Hepatocyte (in vitro differentiated cells): ENCODE measurements at regions not wholly inside any gene's neighbourhood (a gene's known extent, or its start where the extent isn't known, plus 50 kb on each side); places are given as distances from the start of the nearest gene placed in this dataset.
A peak's percentile ranks its signal among the peaks of the same experiment; 100 is the strongest.

Source experiments
- DNase-seq: peaks from one replicate; pipeline ENCODE4 v3.0.0-alpha.2; 2016; ENCODE audit warnings: low spot score
- H2AFZ ChIP-seq: fragments of 200-600 bp; sonication (generic); 2 replicates; pipeline ENCODE4 v1.6.0; 2016; ENCODE audit warnings: antibody characterized with exemption, mild to moderate bottlenecking
- H3K27ac ChIP-seq: fragments of 200-600 bp; sonication (generic); 2 replicates; pipeline ENCODE4 v1.5.1; 2016; ENCODE audit warnings: mild to moderate bottlenecking
- H3K27me3 ChIP-seq: fragments of 200-600 bp; sonication (generic); 2 replicates; pipeline ENCODE4 v1.6.1; 2016
- H3K36me3 ChIP-seq: fragments of 200-600 bp; sonication (generic); replicated peaks from 2 replicates; pipeline ENCODE4 v1.5.1; 2016; ENCODE audit warnings: low read depth; ENCODE audit not compliant: insufficient read depth
- H3K4me1 ChIP-seq: fragments of 200-600 bp; sonication (generic); 2 replicates; pipeline ENCODE4 v1.5.1; 2016; ENCODE audit warnings: mild to moderate bottlenecking, moderate library complexity; ENCODE audit not compliant: insufficient read depth
- H3K4me2 ChIP-seq: fragments of 200-600 bp; sonication (generic); 2 replicates; pipeline ENCODE4 v1.6.0; 2016
- H3K4me3 ChIP-seq: fragments of 200-600 bp; sonication (generic); 2 replicates; pipeline ENCODE4 v1.5.1; 2016; ENCODE audit warnings: mild to moderate bottlenecking
- H3K79me2 ChIP-seq: fragments of 200-600 bp; sonication (generic); 2 replicates; pipeline ENCODE4 v1.6.0; 2017; ENCODE audit warnings: mild to moderate bottlenecking
- H3K9me2 ChIP-seq: fragments of 200-600 bp; sonication (generic); replicated peaks from 2 replicates; pipeline ENCODE4 v1.6.0; 2017; ENCODE audit warnings: mild to moderate bottlenecking; ENCODE audit not compliant: insufficient read depth
- H3K9me3 ChIP-seq: fragments of 200-600 bp; sonication (generic); 2 replicates; pipeline ENCODE4 v1.5.1; 2016; ENCODE audit warnings: low read depth, mild to moderate bottlenecking
- H4K20me1 ChIP-seq: fragments of 200-600 bp; sonication (generic); 2 replicates; pipeline ENCODE4 v1.6.0; 2016; ENCODE audit warnings: mild to moderate bottlenecking; ENCODE audit not compliant: insufficient read depth, poor library complexity, severe bottlenecking
- EZH2 ChIP-seq: fragments of 200-600 bp; sonication (generic); IDR thresholded peaks from 2 replicates; pipeline ENCODE4 v1.6.1; 2016; ENCODE audit warnings: antibody characterized with exemption, mild to moderate bottlenecking, borderline replicate concordance
- EZH2phosphoT487 ChIP-seq: fragments of 200-600 bp; sonication (generic); IDR thresholded peaks from one replicate; pipeline ENCODE4 v1.6.1; 2018; ENCODE audit warnings: antibody characterized with exemption, mild to moderate bottlenecking, low read depth, moderate library complexity; ENCODE audit not compliant: unreplicated experiment, severe bottlenecking
- WGBS: methylation state at CpG from one replicate; pipeline ENCODE4 v1.1.6; 2016; ENCODE audit warnings: low lambda C conversion rate; ENCODE audit errors: missing lambda C conversion rate; 5-methylcytosine and 5-hydroxymethylcytosine counted together
- TF ChIP-seq, protein P1 (sequence below): fragments of 200-600 bp; sonication (generic); IDR thresholded peaks from 2 replicates; pipeline ENCODE4 v1.5.1; 2016; ENCODE audit warnings: antibody characterized with exemption, mild to moderate bottlenecking; ENCODE audit not compliant: poor library complexity

DNA sequence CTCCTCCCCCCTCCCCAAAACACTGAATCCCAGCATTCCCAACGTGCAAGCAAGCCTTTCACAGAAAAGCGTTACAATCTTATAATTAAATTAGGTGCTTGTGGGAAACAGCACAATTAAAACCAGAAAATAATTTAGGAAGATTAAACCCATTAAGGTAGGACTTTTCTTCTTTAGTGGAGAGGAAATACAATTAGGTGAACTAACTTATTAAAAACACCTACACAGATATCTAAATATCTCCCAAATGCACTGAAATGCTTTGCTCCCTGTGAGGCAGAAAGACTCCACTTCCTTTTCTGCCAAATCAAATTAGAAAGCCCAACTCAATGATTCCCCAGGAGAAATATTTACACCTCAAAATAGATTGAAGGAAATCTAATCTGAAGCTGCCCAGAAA is 60.9 kb upstream of the ETS2 start:
- Histone ChIP-seq H3K9me2 (no peaks in the 10 kb centered on the region), H4K20me1 (no peaks in the 10 kb centered on the region), H2AFZ (no peak overlapping the region), H3K4me1 (peaks cover 5% of the 10 kb centered on the region), H3K27me3 (no peaks in the 10 kb centered on the region), H3K36me3 (no peaks in the 10 kb centered on the region), H3K4me2 (no peak overlapping the region), H3K27ac (no peak overlapping the region), H3K79me2 (no peaks in the 10 kb centered on the region), H3K9me3 (no peaks in the 10 kb centered on the region), H3K4me3 (no peak overlapping the region)
- DNase-seq: no peak
- 83% methylated on average over 2 of the region's 2 CpGs for WGBS
- TF ChIP-seq, protein P1, sequence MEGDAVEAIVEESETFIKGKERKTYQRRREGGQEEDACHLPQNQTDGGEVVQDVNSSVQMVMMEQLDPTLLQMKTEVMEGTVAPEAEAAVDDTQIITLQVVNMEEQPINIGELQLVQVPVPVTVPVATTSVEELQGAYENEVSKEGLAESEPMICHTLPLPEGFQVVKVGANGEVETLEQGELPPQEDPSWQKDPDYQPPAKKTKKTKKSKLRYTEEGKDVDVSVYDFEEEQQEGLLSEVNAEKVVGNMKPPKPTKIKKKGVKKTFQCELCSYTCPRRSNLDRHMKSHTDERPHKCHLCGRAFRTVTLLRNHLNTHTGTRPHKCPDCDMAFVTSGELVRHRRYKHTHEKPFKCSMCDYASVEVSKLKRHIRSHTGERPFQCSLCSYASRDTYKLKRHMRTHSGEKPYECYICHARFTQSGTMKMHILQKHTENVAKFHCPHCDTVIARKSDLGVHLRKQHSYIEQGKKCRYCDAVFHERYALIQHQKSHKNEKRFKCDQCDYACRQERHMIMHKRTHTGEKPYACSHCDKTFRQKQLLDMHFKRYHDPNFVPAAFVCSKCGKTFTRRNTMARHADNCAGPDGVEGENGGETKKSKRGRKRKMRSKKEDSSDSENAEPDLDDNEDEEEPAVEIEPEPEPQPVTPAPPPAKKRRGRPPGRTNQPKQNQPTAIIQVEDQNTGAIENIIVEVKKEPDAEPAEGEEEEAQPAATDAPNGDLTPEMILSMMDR: no peak
- TF ChIP-seq EZH2phosphoT487: no peak
- no peak for TF ChIP-seq EZH2

DNA sequence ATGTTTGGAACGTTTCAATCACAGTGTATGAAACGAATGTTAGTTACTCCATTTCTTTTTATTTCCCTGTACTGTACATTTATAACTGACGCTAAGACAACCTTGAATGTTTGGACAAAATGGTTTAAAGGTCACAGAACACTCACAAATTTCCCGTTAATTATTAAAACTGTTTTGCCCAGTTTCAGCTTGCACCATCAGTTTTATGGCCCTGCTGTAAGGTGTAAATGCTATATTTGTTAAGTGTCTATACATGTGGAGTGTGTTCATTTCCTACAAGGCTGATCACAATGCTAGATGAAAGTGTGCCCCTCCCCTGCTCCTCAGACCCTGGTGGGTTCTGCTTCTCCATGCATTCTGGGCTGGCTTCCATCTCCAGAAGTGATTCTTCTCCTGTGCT is 57.9 kb upstream of the ETS2 start:
- peak overlapping the region; percentile 79 for H3K27ac ChIP-seq
- no peak for DNase-seq
- no peak overlapping the region for H2AFZ ChIP-seq
- no peaks in the 10 kb centered on the region for H3K9me3 ChIP-seq
- no peaks in the 10 kb centered on the region for H3K27me3 ChIP-seq
- no peaks in the 10 kb centered on the region for H4K20me1 ChIP-seq
- no peak overlapping the region for H3K4me3 ChIP-seq
- 53% methylated on average over 4 of the region's 4 CpGs for WGBS
- TF ChIP-seq, protein P1: no peak
- TF ChIP-seq EZH2 (no peak), EZH2phosphoT487 (no peak)
- no peaks in the 10 kb centered on the region for H3K79me2 ChIP-seq
- no peaks in the 10 kb centered on the region for H3K9me2 ChIP-seq
- H3K4me1 ChIP-seq: peaks cover 4% of the 10 kb centered on the region
- H3K36me3 ChIP-seq: no peaks in the 10 kb centered on the region
- no peak overlapping the region for H3K4me2 ChIP-seq

DNA sequence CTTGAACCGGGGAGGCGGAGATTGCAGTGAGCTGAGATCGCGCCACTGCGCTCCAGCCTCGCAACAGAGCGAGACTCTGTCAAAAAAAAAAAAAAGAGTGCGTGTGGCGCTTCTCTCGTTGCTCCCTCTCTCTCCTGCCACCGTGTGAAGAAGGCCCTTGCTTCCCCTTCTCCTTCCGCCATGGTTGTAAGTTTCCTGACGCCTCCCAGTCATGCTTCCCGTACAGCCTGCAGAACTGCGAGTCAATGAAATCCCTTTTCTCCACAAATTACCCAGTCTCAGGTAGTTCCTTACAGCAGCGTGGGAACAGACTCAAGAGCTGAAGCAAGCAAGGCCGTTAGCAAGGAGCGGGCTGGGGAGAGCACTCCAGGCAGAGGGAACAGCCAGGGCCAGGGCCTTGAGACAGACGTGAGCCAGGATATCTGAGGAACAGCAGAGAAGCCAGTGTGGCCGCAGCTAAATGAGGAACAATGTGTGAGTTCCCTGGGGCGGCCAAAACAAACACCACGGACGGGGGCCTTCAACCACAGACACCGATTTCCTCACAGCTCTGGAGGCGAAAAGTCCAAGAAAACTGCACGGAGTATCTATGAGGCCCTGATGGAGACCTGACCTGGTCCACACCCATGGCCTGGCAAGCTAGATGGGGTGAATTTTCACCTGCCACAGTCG is 54.2 kb upstream of the ETS2 start:
- Histone ChIP-seq H3K9me3 (no peaks in the 10 kb centered on the region), H3K27ac (peak overlapping the region; percentile 80), H3K4me2 (no peak overlapping the region), H4K20me1 (no peaks in the 10 kb centered on the region), H3K9me2 (no peaks in the 10 kb centered on the region), H3K36me3 (no peaks in the 10 kb centered on the region), H3K4me3 (no peak overlapping the region), H3K79me2 (no peaks in the 10 kb centered on the region), H2AFZ (no peak overlapping the region), H3K4me1 (peaks cover 18% of the 10 kb centered on the region), H3K27me3 (no peaks in the 10 kb centered on the region)
- no peak for DNase-seq
- TF ChIP-seq EZH2phosphoT487 (no peak), EZH2 (no peak)
- TF ChIP-seq, protein P1: no peak
- WGBS: 90% methylated on average over 23 of the region's 27 CpGs
